ENCODE measurements at regions not wholly inside any gene's neighbourhood (a gene's known extent, or its start where the extent isn't known, plus 50 kb on each side); places are given as distances from the start of the nearest gene placed in this dataset.

DNA sequence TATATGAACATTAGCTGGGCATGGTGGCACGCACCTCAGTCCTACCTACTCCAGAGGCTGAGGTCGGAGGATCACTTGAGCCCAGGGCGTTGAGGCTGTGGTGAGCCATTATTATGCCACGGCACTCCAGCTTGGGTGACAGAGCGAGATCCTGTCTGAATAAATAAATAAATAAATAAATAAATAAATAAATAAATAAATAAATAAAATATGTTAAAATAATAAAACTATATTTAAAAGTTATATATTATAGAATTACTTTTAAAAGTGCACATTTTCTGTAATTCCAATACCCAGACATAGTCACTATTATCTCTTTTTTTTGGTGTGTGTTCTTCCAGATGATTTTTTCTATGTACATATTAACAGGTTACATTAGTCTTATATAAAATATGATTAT is 382.0 kb upstream of the ROBO2 start:
- in situ Hi-C loops (cut with MboI; ENCODE audit: low pct_ligation_motif_present in 1 of 4, low pct_unique_long_range_greater_than_20kb in 1 of 4, low sequenced_read_pairs in 3 of 4) = no loop called here
- no peak for DNase-seq
- intact Hi-C loops (cut with DNase I; ENCODE audit: low total_unique reads) = no loop called here
- no peaks in the 10 kb centered on the region for H3K27me3 ChIP-seq
- no peaks in the 10 kb centered on the region for H3K4me1 ChIP-seq
- no peak overlapping the region for H3K4me3 ChIP-seq
- no peaks in the 10 kb centered on the region for H3K36me3 ChIP-seq
- 89 to 98% methylated on average over 5 of the region's 5 CpGs for WGBS, 2 donors (ENCODE audit: low coverage in 1 of 2)
- no peak overlapping the region for H3K27ac ChIP-seq
- no peaks in the 10 kb centered on the region for H3K9me3 ChIP-seq
- TF ChIP-seq EP300 (IDR thresholded peaks at IDR 0.05; ENCODE audit: low read depth) (no peak), POLR2AphosphoS5 (IDR thresholded peaks at IDR 0.05) (no peak), POLR2A (IDR thresholded peaks at IDR 0.05) (no peak)
- TF ChIP-seq, protein P1, sequence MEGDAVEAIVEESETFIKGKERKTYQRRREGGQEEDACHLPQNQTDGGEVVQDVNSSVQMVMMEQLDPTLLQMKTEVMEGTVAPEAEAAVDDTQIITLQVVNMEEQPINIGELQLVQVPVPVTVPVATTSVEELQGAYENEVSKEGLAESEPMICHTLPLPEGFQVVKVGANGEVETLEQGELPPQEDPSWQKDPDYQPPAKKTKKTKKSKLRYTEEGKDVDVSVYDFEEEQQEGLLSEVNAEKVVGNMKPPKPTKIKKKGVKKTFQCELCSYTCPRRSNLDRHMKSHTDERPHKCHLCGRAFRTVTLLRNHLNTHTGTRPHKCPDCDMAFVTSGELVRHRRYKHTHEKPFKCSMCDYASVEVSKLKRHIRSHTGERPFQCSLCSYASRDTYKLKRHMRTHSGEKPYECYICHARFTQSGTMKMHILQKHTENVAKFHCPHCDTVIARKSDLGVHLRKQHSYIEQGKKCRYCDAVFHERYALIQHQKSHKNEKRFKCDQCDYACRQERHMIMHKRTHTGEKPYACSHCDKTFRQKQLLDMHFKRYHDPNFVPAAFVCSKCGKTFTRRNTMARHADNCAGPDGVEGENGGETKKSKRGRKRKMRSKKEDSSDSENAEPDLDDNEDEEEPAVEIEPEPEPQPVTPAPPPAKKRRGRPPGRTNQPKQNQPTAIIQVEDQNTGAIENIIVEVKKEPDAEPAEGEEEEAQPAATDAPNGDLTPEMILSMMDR (IDR thresholded peaks at IDR 0.05) = no peak

DNA sequence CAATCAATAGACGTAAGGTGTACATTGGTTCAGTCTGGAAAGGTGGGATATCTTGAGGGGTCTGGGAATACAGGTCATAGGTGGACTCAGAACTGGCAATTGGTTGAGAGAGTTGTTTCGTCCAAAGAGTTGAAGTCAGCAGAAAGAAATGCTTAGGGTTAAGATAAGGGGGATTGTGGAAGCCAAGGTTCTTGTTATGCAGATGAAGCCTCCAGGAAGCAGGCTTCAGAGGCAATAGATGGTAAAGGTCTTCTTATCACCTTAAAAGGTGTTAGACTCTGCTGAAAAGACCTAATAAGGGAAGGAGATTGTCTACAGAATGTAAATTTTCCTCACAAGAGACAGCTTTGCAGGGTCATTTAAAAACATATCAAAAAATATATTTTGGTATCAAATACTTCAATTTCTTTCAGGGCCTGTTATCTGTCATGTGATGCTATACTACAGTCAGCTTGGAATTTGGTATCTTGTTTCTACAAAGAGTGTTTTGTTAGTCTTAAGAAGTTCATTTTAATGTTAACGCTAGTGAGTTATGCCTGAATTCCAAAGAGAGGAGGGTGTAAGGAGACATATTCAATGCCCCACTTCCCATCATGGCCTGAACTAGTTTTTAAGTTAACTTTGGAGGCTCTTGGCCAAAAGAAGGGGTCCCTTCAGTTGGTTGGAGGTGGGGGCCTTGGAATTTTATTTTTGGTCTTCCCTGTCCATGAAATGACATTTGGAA is 378.2 kb upstream of the ROBO2 start:
- in situ Hi-C loops (cut with MboI; ENCODE audit: low pct_ligation_motif_present in 1 of 4, low pct_unique_long_range_greater_than_20kb in 1 of 4, low sequenced_read_pairs in 3 of 4) (no loop called here), intact Hi-C loops (cut with DNase I; ENCODE audit: low total_unique reads) (no loop called here)
- no peaks in the 10 kb centered on the region for H3K27me3 ChIP-seq
- no peak overlapping the region for H3K4me3 ChIP-seq
- no peak for DNase-seq
- H3K4me1 ChIP-seq = no peaks in the 10 kb centered on the region
- TF ChIP-seq POLR2A (IDR thresholded peaks at IDR 0.05) (no peak), POLR2AphosphoS5 (IDR thresholded peaks at IDR 0.05) (no peak), EP300 (IDR thresholded peaks at IDR 0.05; ENCODE audit: low read depth) (no peak)
- TF ChIP-seq, protein P1 (IDR thresholded peaks at IDR 0.05) = no peak
- no peaks in the 10 kb centered on the region for H3K36me3 ChIP-seq
- 54 to 79% methylated on average over 3 of the region's 3 CpGs for WGBS, 2 donors (ENCODE audit: low coverage in 1 of 2)
- no peaks in the 10 kb centered on the region for H3K9me3 ChIP-seq
- H3K27ac ChIP-seq = no peak overlapping the region

DNA sequence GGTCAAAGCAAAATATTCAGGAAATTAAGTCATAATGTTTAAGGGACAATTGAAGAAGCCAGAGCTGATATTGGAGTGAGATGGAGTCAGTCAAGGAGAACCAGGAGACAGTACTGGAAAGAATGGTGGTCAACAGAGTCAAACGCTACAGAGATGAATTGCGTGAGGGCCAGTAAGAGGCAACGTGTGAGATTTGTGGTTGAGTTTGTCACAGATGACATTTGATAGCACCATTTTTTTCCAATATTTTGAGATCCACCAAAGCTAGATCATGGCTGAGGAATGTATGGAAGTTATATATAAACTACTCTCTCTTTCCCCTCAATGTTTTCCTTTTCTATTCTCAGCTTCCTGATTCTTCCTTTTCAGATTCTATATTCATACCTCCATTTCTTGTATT is 375.1 kb upstream of the ROBO2 start:
- no peaks in the 10 kb centered on the region for H3K36me3 ChIP-seq
- H3K27ac ChIP-seq = no peak overlapping the region
- no peak overlapping the region for H3K4me3 ChIP-seq
- no peak for DNase-seq
- H3K9me3 ChIP-seq = no peaks in the 10 kb centered on the region
- no peaks in the 10 kb centered on the region for H3K4me1 ChIP-seq
- WGBS, 2 donors (ENCODE audit: low coverage in 1 of 2) = 81 to 88% methylated on average over 3 of the region's 3 CpGs
- in situ Hi-C loops (cut with MboI; ENCODE audit: low pct_ligation_motif_present in 1 of 4, low pct_unique_long_range_greater_than_20kb in 1 of 4, low sequenced_read_pairs in 3 of 4) = no loop called here
- H3K27me3 ChIP-seq = no peaks in the 10 kb centered on the region
- intact Hi-C loops (cut with DNase I; ENCODE audit: low total_unique reads) = no loop called here
- TF ChIP-seq POLR2A (IDR thresholded peaks at IDR 0.05) (no peak), EP300 (IDR thresholded peaks at IDR 0.05; ENCODE audit: low read depth) (no peak), POLR2AphosphoS5 (IDR thresholded peaks at IDR 0.05) (no peak)
- TF ChIP-seq, protein P1 (IDR thresholded peaks at IDR 0.05) = no peak

DNA sequence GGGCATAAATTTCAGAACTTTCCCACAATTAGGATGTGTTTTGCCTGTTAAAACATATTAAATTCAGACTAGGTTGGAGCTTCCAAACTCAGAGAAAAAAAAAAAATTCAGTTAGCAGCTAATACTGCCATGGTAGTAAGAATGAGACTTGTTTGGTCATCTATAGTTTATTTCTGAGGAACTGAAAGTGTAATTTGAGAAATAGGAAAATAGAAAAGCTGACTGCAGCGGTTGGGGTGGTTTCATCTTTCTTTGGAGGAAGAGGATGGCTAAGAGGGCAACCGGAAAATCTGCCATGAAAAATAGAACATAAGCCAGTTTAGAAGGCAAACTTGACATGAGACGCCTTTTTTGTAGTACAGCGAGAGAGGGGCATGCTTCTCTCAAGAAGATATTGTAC is 371.2 kb upstream of the ROBO2 start:
- no peaks in the 10 kb centered on the region for H3K36me3 ChIP-seq
- in situ Hi-C loops (cut with MboI; ENCODE audit: low pct_ligation_motif_present in 1 of 4, low pct_unique_long_range_greater_than_20kb in 1 of 4, low sequenced_read_pairs in 3 of 4) (no loop called here), intact Hi-C loops (cut with DNase I; ENCODE audit: low total_unique reads) (no loop called here)
- H3K4me3 ChIP-seq = no peak overlapping the region
- H3K4me1 ChIP-seq = no peaks in the 10 kb centered on the region
- H3K27me3 ChIP-seq = no peaks in the 10 kb centered on the region
- no peaks in the 10 kb centered on the region for H3K9me3 ChIP-seq
- no peak for DNase-seq
- 87 to 92% methylated on average over 3 to 4 of the region's 4 CpGs for WGBS, 2 donors (ENCODE audit: low coverage in 1 of 2)
- TF ChIP-seq POLR2AphosphoS5 (IDR thresholded peaks at IDR 0.05) (no peak), POLR2A (IDR thresholded peaks at IDR 0.05) (no peak), EP300 (IDR thresholded peaks at IDR 0.05; ENCODE audit: low read depth) (no peak)
- TF ChIP-seq, protein P1 (IDR thresholded peaks at IDR 0.05) = no peak
- no peak overlapping the region for H3K27ac ChIP-seq

Measured in transverse colon (tissue), 4 donors.